GM10266 (cell line): ENCODE measurements at regions not wholly inside any gene's neighbourhood (a gene's known extent, or its start where the extent isn't known, plus 50 kb on each side); places are given as distances from the start of the nearest gene placed in this dataset.

ENCODE experiments used
- DNase-seq: peaks from one replicate; pipeline ENCODE4 v3.0.0; 2012; ENCODE audit errors: extremely low spot score
- CTCF ChIP-seq: IDR thresholded peaks from 2 replicates; pipeline ENCODE4 v1.5.1; 2012; ENCODE audit warnings: mild to moderate bottlenecking, low read depth; ENCODE audit not compliant: control insufficient read depth, insufficient read depth; ENCODE audit errors: missing control alignments

GRCh38 chr4:33134366-33134765 lies 2414.2 kb downstream of the PCDH7 start:
- no peak for TF ChIP-seq CTCF

GRCh38 chr4:33149658-33150524 lies 2429.7 kb downstream of the PCDH7 start:
- DNase-seq = no peak
- no peak for TF ChIP-seq CTCF

More at GRCh38 chr4:33134366-33134765, 2414.2 kb downstream of the PCDH7 start:
- no peak for DNase-seq

- DNase-seq = no peak
- TF ChIP-seq CTCF = no peak
Measured at GRCh38 chr4:33150525-33150910, 2430.3 kb downstream of the PCDH7 start.

GRCh38 chr4:33160126-33160525 lies 2440.0 kb downstream of the PCDH7 start:
- TF ChIP-seq CTCF = peak; percentile 34
- DNase-seq = no peak

- no peak for DNase-seq
- no peak for TF ChIP-seq CTCF
Measured at GRCh38 chr4:33161202-33161601, 2441.0 kb downstream of the PCDH7 start.

GRCh38 chr4:33162122-33162521 lies 2442.0 kb downstream of the PCDH7 start:
- no peak for DNase-seq
- no peak for TF ChIP-seq CTCF

GRCh38 chr4:33171873-33172525 lies 2451.8 kb downstream of the PCDH7 start:
- DNase-seq = no peak
- TF ChIP-seq CTCF = no peak
